ENCODE measurements at regions not wholly inside any gene's neighbourhood (a gene's known extent, or its start where the extent isn't known, plus 50 kb on each side); places are given as distances from the start of the nearest gene placed in this dataset.

- no peak for TF ChIP-seq CTCF (IDR thresholded peaks at IDR 0.05; ENCODE audit: control insufficient read depth, extremely low read depth, insufficient read depth)
- no peak overlapping the region for H3K4me3 ChIP-seq (ENCODE audit: low read depth, low read length)
- no peak for DNase-seq (ENCODE audit: low read depth)
These were observed 499.8 kb downstream of the RASEF start for GRCh38 chr9:82563094-82563493.

GRCh38 chr9:82563841-82564240 lies 499.1 kb downstream of the RASEF start:
- H3K4me3 ChIP-seq (ENCODE audit: low read depth, low read length) = no peak overlapping the region
- DNase-seq (ENCODE audit: low read depth) = no peak
- TF ChIP-seq CTCF (IDR thresholded peaks at IDR 0.05; ENCODE audit: control insufficient read depth, extremely low read depth, insufficient read depth) = no peak

- no peak for TF ChIP-seq CTCF (IDR thresholded peaks at IDR 0.05; ENCODE audit: control insufficient read depth, extremely low read depth, insufficient read depth)
- no peak for DNase-seq (ENCODE audit: low read depth)
- no peak overlapping the region for H3K4me3 ChIP-seq (ENCODE audit: low read depth, low read length)
These were observed 497.6 kb downstream of the RASEF start for GRCh38 chr9:82565188-82565969.

- no peak overlapping the region for H3K4me3 ChIP-seq (ENCODE audit: low read depth, low read length)
- no peak for DNase-seq (ENCODE audit: low read depth)
- no peak for TF ChIP-seq CTCF (IDR thresholded peaks at IDR 0.05; ENCODE audit: control insufficient read depth, extremely low read depth, insufficient read depth)
These were observed 495.0 kb downstream of the RASEF start for GRCh38 chr9:82567953-82568352.

- TF ChIP-seq CTCF (IDR thresholded peaks at IDR 0.05; ENCODE audit: control insufficient read depth, extremely low read depth, insufficient read depth) = peak; percentile 2; the same call in 1 of the 2 replicates
- H3K4me3 ChIP-seq (ENCODE audit: low read depth, low read length) = no peak overlapping the region
- DNase-seq (ENCODE audit: low read depth) = no peak
These were observed 492.7 kb downstream of the RASEF start for GRCh38 chr9:82570226-82570625.

GRCh38 chr9:82571540-82571939 lies 491.4 kb downstream of the RASEF start:
- H3K4me3 ChIP-seq (ENCODE audit: low read depth, low read length) = no peak overlapping the region
- no peak for TF ChIP-seq CTCF (IDR thresholded peaks at IDR 0.05; ENCODE audit: control insufficient read depth, extremely low read depth, insufficient read depth)
- no peak for DNase-seq (ENCODE audit: low read depth)

- no peak for TF ChIP-seq CTCF (IDR thresholded peaks at IDR 0.05; ENCODE audit: control insufficient read depth, extremely low read depth, insufficient read depth)
- H3K4me3 ChIP-seq (ENCODE audit: low read depth, low read length) = no peak overlapping the region
- DNase-seq (ENCODE audit: low read depth) = no peak
These were observed 490.8 kb downstream of the RASEF start for GRCh38 chr9:82572146-82572545.
